HG03442 (cell line): ENCODE measurements at regions not wholly inside any gene's neighbourhood (a gene's known extent, or its start where the extent isn't known, plus 50 kb on each side); places are given as distances from the start of the nearest gene placed in this dataset.

Experiments
- ATAC-seq: cut with Tn5 transposase; IDR thresholded peaks from one replicate; pipeline ENCODE4 v1.9.1; 2021; ENCODE audit warnings: mild to moderate bottlenecking, moderate library complexity; ENCODE audit not compliant: unreplicated experiment

DNA sequence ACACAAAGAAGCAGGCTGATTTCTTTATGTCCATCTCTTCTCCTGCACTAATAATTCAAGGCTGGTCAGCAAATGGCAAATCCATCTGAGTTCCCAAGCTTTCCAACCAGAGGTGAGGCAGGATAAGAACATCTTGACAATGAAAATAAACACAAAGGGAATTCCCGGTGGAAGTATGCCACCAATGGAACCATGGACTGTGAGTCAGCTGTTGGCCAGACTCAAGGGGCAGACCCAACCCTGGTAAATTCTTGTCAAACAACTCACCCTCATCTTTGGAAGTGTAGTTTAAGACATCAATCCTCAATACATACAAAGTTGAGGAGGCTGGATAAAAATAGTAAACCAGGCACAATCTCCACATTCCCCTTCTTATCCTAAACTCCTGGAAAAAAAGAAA lies 74.3 kb upstream of the CES5A start:
- ATAC-seq, result no peak

DNA sequence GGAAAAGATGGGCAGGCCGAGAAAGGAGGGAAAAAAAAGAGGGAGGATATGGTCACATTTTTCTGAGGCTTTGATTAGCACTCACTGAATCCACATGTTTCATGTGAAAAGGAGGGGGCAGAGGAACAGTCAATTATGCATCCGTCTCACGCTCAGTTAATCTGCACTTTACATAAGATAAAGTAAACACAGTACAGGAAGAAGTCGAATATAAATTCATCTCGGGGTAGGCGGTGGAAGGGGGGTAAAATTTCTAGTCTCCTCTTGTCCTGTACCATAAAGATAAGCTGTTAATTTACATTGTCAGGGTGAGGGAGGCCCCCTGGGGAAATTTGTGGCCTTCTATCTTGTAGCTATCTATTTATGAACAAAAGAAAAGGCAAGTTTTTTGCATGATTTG lies 73.1 kb upstream of the CES5A start:
- ATAC-seq, result no peak

DNA sequence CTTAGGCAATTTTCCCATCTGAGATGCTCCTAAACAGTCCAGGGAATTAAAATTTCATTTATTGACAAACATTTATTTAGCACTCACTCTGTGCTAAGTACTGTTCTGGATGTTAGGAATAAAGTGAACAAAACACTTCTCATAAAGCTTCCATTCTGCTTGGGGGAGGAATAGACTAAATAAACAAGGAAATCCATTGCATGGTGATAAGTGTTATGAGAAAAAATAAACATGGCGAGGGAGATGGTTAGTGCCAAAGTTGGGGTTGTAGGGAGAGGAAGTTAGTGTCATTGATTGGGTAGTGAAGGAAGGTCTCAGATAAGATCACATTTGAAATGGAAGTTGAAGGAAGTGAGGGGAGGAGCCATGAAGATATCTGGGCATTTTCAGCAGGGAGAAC lies 72.2 kb upstream of the CES5A start:
- no peak for ATAC-seq

DNA sequence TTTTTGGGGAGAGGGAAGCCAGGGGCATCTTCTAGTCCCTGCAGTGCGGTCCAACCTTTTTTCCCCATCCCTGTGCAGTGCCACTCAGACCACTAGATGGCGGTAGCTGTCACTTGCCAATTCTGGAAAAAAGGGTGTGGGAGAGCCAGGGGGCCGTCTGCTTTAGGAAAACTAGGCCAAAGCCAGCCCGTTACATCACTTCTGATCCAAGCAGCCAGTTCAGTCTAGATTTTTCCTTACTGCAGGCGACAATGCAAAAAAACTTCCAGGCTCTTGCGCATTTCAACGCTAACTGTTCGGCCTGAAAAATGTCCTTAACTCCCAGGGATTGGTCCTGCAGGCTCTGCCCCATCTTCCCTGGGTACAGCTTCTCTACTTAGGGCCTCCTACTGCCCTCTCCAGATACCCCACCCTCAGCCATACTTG lies 69.2 kb upstream of the CES5A start:
- no peak for ATAC-seq

DNA sequence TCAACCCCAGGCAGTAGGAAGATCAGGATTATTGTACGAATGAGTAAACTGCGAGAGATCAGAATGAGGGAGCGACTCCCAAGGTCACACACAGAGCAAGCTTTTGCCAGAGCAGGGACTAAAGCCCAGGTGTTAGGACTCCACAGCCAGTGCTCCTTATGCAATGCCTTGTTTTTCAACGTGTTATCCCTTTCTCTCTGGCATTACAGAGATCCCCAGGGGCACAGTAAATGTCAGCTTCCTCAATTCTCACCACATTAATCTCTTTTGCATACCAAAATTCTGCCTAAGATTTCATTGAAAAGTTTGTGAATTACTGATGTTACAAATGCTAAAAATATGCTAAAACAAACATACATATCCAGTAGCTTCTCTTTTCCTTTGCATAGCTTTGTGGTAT lies 68.1 kb upstream of the CES5A start:
- ATAC-seq, result no peak

DNA sequence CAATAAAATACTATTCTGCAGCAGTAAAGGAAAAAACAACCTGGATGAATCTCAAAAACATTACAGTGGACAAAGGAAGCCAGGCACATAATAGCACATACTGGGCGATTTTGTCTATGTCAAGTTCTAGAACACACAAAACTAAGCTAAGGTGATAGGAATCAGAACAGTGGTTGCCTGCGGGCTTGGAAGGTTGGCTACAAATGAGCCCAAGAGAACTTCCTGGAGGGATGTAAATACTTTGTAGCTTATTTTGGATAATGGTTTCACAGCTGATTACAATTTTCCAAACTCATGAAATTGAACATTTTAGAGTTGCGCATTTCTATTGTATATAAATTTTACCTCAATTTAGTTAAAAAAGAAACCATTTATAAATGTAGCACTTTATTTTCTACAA lies 67.6 kb upstream of the CES5A start:
- ATAC-seq, result no peak

DNA sequence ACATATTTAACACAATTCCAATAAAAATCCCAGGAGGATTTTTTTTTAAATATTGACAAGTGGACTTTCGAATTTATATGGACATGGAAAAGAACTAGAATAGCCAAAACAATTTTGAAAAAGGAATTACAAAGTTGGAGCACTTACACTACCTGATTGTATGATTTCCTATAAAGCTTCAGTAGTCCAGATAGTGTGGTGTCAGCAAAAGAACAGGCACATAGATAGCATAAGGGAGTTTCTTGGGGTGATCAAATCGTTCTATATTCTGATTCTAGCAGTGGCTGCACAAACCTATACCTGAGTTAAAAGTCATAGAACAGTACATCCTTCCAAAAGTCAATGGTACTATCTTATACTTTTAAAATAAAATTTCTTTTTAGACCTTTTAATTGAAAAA lies 66.4 kb upstream of the CES5A start:
- ATAC-seq, result no peak

DNA sequence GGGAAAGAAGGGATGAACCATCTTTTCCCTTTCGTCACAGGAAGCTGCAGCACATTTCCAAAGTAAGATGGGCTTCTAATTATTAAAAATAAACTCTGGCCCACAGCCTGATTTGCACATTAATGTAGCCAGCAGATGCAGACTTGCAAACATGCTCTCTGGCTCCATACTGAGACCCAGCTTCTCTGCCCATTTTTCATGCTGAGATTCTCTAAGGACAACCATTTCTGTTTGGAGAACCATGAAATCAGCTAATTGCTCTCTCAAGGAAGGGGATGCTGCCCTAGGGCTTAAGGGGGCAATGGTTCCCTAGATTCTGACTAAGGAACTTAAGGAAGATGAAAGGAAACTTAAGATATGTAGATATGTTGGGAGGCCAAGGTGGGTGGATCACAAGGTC lies 63.0 kb upstream of the CES5A start:
- no peak for ATAC-seq

DNA sequence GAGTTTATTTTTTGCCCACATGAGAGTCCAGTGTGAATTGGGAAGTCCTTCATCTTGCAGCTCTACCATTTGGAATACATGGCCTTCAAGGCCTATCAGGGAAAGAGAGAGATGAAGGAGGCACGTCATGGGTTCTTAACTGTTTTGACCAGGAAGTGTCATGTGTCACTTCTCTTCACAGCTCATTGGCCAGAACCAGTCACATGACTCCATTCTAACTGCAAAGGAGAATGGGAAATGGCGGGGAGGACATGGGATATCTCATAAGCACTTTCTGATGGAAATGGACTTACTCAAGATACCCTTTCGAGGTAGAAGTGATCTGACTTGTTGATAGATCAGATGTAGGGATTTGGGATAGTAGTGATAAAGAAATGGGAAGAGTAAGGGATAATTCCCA lies 57.9 kb upstream of the CES5A start:
- ATAC-seq, result no peak

DNA sequence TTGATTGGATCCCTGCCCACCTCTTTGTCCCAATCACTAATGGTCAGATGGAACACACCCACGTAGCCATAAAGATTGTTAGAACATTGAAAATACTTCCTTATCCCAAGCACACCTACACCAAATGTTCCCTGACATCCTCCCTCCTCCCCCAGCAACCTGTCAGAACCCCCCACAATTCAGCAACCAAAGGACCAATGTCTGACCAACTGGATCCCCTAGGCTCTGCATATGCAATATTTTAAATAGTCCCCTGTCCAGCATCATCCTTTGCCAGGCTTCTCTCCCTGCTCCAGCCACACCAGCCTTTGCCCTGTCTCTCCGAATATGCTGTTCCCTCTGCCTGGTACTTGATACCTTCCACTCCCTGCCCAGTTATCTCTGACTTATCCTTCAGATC lies 54.9 kb upstream of the CES5A start:
- ATAC-seq, result no peak

DNA sequence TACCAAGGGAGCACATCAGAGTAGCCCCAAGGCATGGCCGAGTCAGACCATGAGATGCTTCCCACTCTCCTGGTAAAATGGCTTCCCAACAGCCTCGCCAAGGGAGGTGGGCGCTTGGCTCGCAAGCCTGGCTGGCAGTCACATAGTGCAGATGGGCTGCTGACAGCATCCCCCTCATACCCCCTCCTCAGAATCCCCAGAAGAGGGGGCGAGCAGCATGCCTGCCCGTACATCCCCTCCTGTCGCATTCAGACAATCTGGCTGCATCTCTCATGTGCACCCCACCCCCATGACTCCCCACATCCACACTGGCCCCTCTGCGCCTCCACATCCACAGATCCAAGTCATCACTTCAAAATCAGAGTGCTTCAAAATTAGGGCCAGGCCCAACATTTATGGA lies 54.0 kb upstream of the CES5A start:
- ATAC-seq, result no peak

DNA sequence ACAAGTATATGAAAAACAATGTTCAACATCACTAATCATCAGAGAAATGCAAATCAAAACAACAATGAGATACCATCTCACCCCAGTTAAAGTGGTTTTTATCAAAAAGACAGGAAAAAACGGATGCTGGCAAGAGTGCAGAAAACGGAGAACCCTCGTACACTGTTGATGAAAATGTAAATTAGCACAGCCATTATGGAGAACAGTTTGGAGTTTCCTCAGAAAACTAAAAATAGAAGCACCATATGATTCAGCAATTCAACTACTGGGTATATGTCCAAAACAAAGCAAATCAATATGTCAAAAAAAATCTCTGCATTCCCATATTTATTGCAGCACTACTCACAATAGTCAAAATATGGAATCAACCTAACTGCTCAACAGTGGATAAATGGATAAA lies 50.1 kb upstream of the CES5A start:
- ATAC-seq, result no peak
